ENCODE measurements at regions not wholly inside any gene's neighbourhood (a gene's known extent, or its start where the extent isn't known, plus 50 kb on each side); places are given as distances from the start of the nearest gene placed in this dataset.

- Mint-ChIP-seq H3K27ac (no peak overlapping the region), H3K4me1 (no peaks in the 10 kb centered on the region), H3K27me3 (ENCODE audit: insufficient read depth) (no peaks in the 10 kb centered on the region), H3K36me3 (ENCODE audit: low read depth) (no peaks in the 10 kb centered on the region), H3K9me3 (no peaks in the 10 kb centered on the region), H3K4me3 (no peak overlapping the region)
- H3K27ac ChIP-seq (ENCODE audit: low read depth, low read length): no peak overlapping the region
- no peaks in the 10 kb centered on the region for H3K27me3 ChIP-seq (ENCODE audit: control insufficient read depth, insufficient read depth, low read length, poor library complexity, severe bottlenecking)
- no peaks in the 10 kb centered on the region for H3K9me3 ChIP-seq (ENCODE audit: control insufficient read depth, low read length)
- H3K9ac ChIP-seq (ENCODE audit: extremely low read depth, low read length, poor library complexity, severe bottlenecking): no peak overlapping the region
- WGBS, 2 experiments (ENCODE audit: insufficient coverage in 1 of 2, insufficient read length in 1 of 2): 93 to 100% methylated on average over 4 to 5 of the region's 5 CpGs
- no peaks in the 10 kb centered on the region for H3K4me1 ChIP-seq (ENCODE audit: control insufficient read depth, insufficient read depth, low read length)
- H3K4me3 ChIP-seq (ENCODE audit: low read length): no peak overlapping the region
- no peaks in the 10 kb centered on the region for H3K36me3 ChIP-seq (ENCODE audit: control insufficient read depth, insufficient read depth, low read length)
- TF ChIP-seq, protein P1, sequence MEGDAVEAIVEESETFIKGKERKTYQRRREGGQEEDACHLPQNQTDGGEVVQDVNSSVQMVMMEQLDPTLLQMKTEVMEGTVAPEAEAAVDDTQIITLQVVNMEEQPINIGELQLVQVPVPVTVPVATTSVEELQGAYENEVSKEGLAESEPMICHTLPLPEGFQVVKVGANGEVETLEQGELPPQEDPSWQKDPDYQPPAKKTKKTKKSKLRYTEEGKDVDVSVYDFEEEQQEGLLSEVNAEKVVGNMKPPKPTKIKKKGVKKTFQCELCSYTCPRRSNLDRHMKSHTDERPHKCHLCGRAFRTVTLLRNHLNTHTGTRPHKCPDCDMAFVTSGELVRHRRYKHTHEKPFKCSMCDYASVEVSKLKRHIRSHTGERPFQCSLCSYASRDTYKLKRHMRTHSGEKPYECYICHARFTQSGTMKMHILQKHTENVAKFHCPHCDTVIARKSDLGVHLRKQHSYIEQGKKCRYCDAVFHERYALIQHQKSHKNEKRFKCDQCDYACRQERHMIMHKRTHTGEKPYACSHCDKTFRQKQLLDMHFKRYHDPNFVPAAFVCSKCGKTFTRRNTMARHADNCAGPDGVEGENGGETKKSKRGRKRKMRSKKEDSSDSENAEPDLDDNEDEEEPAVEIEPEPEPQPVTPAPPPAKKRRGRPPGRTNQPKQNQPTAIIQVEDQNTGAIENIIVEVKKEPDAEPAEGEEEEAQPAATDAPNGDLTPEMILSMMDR (conservative IDR thresholded peaks at IDR 0.05): no peak
- no peak for DNase-seq
Observed at GRCh38 chr5:168093200-168093910, 198.1 kb upstream of the WWC1 start.

DNA sequence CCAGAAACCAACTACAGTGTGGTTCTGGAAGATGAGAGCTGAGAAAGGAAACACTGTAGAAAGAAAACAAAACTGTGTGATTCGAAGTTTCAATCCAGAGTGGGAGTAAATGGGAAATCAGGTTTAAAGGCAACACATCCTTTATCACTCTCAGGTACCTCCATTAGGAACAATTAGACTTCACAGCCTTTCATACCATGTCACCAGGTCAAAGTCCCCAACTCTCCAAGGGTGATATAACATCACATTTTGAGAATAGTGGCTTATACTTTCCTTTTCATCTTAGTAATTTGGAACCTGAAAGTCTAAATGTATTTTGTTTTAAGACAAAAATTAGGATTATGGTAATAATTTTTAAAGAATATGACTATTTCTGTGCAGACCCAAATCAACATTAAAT is 194.9 kb upstream of the WWC1 start:
- Mint-ChIP-seq H3K4me1 (no peaks in the 10 kb centered on the region), H3K9me3 (no peaks in the 10 kb centered on the region), H3K27me3 (ENCODE audit: insufficient read depth) (no peaks in the 10 kb centered on the region), H3K4me3 (no peak overlapping the region), H3K27ac (no peak overlapping the region), H3K36me3 (ENCODE audit: low read depth) (no peaks in the 10 kb centered on the region)
- Histone ChIP-seq H3K9me3 (ENCODE audit: control insufficient read depth, low read length) (no peaks in the 10 kb centered on the region), H3K27ac (ENCODE audit: low read depth, low read length) (no peak overlapping the region), H3K36me3 (ENCODE audit: control insufficient read depth, insufficient read depth, low read length) (no peaks in the 10 kb centered on the region), H3K27me3 (ENCODE audit: control insufficient read depth, insufficient read depth, low read length, poor library complexity, severe bottlenecking) (no peaks in the 10 kb centered on the region), H3K4me1 (ENCODE audit: control insufficient read depth, insufficient read depth, low read length) (no peaks in the 10 kb centered on the region), H3K9ac (ENCODE audit: extremely low read depth, low read length, poor library complexity, severe bottlenecking) (no peak overlapping the region), H3K4me3 (ENCODE audit: low read length) (no peak overlapping the region)
- DNase-seq: no peak
- WGBS, 2 experiments (ENCODE audit: insufficient coverage in 1 of 2, insufficient read length in 1 of 2): 91 to 100% methylated on average over 1 of the region's 1 CpG
- TF ChIP-seq, protein P1 (conservative IDR thresholded peaks at IDR 0.05): no peak

GRCh38 chr5:168097876-168098653 is 193.4 kb upstream of the WWC1 start:
- Histone ChIP-seq H3K9ac (ENCODE audit: extremely low read depth, low read length, poor library complexity, severe bottlenecking) (no peak overlapping the region), H3K4me3 (ENCODE audit: low read length) (no peak overlapping the region), H3K27me3 (ENCODE audit: control insufficient read depth, insufficient read depth, low read length, poor library complexity, severe bottlenecking) (no peaks in the 10 kb centered on the region), H3K9me3 (ENCODE audit: control insufficient read depth, low read length) (no peaks in the 10 kb centered on the region), H3K4me1 (ENCODE audit: control insufficient read depth, insufficient read depth, low read length) (no peaks in the 10 kb centered on the region), H3K27ac (ENCODE audit: low read depth, low read length) (no peak overlapping the region), H3K36me3 (ENCODE audit: control insufficient read depth, insufficient read depth, low read length) (no peaks in the 10 kb centered on the region)
- H3K9me3 Mint-ChIP-seq: no peaks in the 10 kb centered on the region
- H3K27me3 Mint-ChIP-seq (ENCODE audit: insufficient read depth): no peaks in the 10 kb centered on the region
- 90 to 95% methylated on average over 9 to 10 of the region's 12 CpGs for WGBS, 2 experiments (ENCODE audit: insufficient coverage in 1 of 2, insufficient read length in 1 of 2)
- no peak overlapping the region for H3K27ac Mint-ChIP-seq
- TF ChIP-seq, protein P1 (conservative IDR thresholded peaks at IDR 0.05): no peak
- H3K4me1 Mint-ChIP-seq: no peaks in the 10 kb centered on the region
- no peak for DNase-seq
- H3K4me3 Mint-ChIP-seq: no peak overlapping the region
- no peaks in the 10 kb centered on the region for H3K36me3 Mint-ChIP-seq (ENCODE audit: low read depth)

Data from endodermal cell (in vitro differentiated cells).